ENCODE measurements at regions not wholly inside any gene's neighbourhood (a gene's known extent, or its start where the extent isn't known, plus 50 kb on each side); places are given as distances from the start of the nearest gene placed in this dataset.

- H3K4me1 Mint-ChIP-seq, result peaks cover 13% of the 10 kb centered on the region
- H3K9me3 ChIP-seq (ENCODE audit: low read depth), result peaks cover 3% of the 10 kb centered on the region
- H3K36me3 ChIP-seq, result no peaks in the 10 kb centered on the region
- H3K9ac ChIP-seq, result no peak overlapping the region
- no peaks in the 10 kb centered on the region for H3K27me3 Mint-ChIP-seq (ENCODE audit: insufficient read depth, low read depth)
- no peaks in the 10 kb centered on the region for H3K9me3 Mint-ChIP-seq
- peak; percentile 27 for DNase-seq (ENCODE audit: low spot score)
- H3K79me2 ChIP-seq (ENCODE audit: low read depth), result no peaks in the 10 kb centered on the region
- H3K4me3 ChIP-seq, result no peak overlapping the region
- H2AFZ ChIP-seq (replicated peaks), result peak overlapping the region; percentile 57
- no peaks in the 10 kb centered on the region for H3K36me3 Mint-ChIP-seq
- H4K20me1 ChIP-seq (ENCODE audit: low read depth), result no peaks in the 10 kb centered on the region
- TF ChIP-seq CTCF (IDR thresholded peaks at IDR 0.05) (no peak), EZH2phosphoT487 (IDR thresholded peaks at IDR 0.05) (no peak), EZH2 (IDR thresholded peaks at IDR 0.05) (no peak)
- no peak overlapping the region for H3K27ac Mint-ChIP-seq
- H3K27ac ChIP-seq, result peak overlapping the region; percentile 76
- H3K4me3 Mint-ChIP-seq, result no peak overlapping the region
- peak overlapping the region; percentile 25 for H3K4me2 ChIP-seq
- H3K27me3 ChIP-seq, result no peaks in the 10 kb centered on the region
- H3F3A ChIP-seq (ENCODE audit: low read depth), result peaks cover 4% of the 10 kb centered on the region
- H3K4me1 ChIP-seq, result peaks cover 21% of the 10 kb centered on the region
These were observed 173.8 kb downstream of the IL15 start for GRCh38 chr4:141810038-141810711.

- peaks cover 3% of the 10 kb centered on the region for H3K9me3 ChIP-seq (ENCODE audit: low read depth)
- peaks cover 21% of the 10 kb centered on the region for H3K4me1 ChIP-seq
- H3K27ac ChIP-seq, result peak overlapping the region; percentile 76
- H3F3A ChIP-seq (ENCODE audit: low read depth), result peaks cover 4% of the 10 kb centered on the region
- H3K27me3 Mint-ChIP-seq (ENCODE audit: insufficient read depth, low read depth), result no peaks in the 10 kb centered on the region
- H3K4me1 Mint-ChIP-seq, result peaks cover 13% of the 10 kb centered on the region
- no peak overlapping the region for H3K4me3 Mint-ChIP-seq
- TF ChIP-seq EZH2 (IDR thresholded peaks at IDR 0.05) (no peak), EZH2phosphoT487 (IDR thresholded peaks at IDR 0.05) (no peak), CTCF (IDR thresholded peaks at IDR 0.05) (no peak)
- no peak overlapping the region for H2AFZ ChIP-seq (replicated peaks)
- H3K4me2 ChIP-seq, result no peak overlapping the region
- no peaks in the 10 kb centered on the region for H3K27me3 ChIP-seq
- H4K20me1 ChIP-seq (ENCODE audit: low read depth), result no peaks in the 10 kb centered on the region
- no peak overlapping the region for H3K27ac Mint-ChIP-seq
- H3K36me3 Mint-ChIP-seq, result no peaks in the 10 kb centered on the region
- no peak for DNase-seq (ENCODE audit: low spot score)
- no peak overlapping the region for H3K4me3 ChIP-seq
- H3K9ac ChIP-seq, result no peak overlapping the region
- H3K79me2 ChIP-seq (ENCODE audit: low read depth), result no peaks in the 10 kb centered on the region
- no peaks in the 10 kb centered on the region for H3K36me3 ChIP-seq
- no peaks in the 10 kb centered on the region for H3K9me3 Mint-ChIP-seq
These were observed 174.5 kb downstream of the IL15 start for GRCh38 chr4:141810712-141811375.

GRCh38 chr4:141812158-141812557 is 175.8 kb downstream of the IL15 start:
- TF ChIP-seq CTCF (IDR thresholded peaks at IDR 0.05), result no peak
- TF ChIP-seq EZH2phosphoT487 (IDR thresholded peaks at IDR 0.05), result no peak
- no peak for TF ChIP-seq EZH2 (IDR thresholded peaks at IDR 0.05)
- no peaks in the 10 kb centered on the region for H3K36me3 Mint-ChIP-seq
- H2AFZ ChIP-seq (replicated peaks), result no peak overlapping the region

More at GRCh38 chr4:141812158-141812557, 175.8 kb downstream of the IL15 start:
- Histone ChIP-seq H3K4me3 (no peak overlapping the region), H3F3A (ENCODE audit: low read depth) (peaks cover 4% of the 10 kb centered on the region), H3K4me1 (peaks cover 21% of the 10 kb centered on the region), H3K27me3 (no peaks in the 10 kb centered on the region), H3K9me3 (ENCODE audit: low read depth) (peaks cover 3% of the 10 kb centered on the region), H3K36me3 (no peaks in the 10 kb centered on the region), H3K79me2 (ENCODE audit: low read depth) (no peaks in the 10 kb centered on the region), H3K27ac (no peak overlapping the region), H4K20me1 (ENCODE audit: low read depth) (no peaks in the 10 kb centered on the region), H3K4me2 (no peak overlapping the region), H3K9ac (no peak overlapping the region)
- H3K27me3 Mint-ChIP-seq (ENCODE audit: insufficient read depth, low read depth), result no peaks in the 10 kb centered on the region
- H3K4me3 Mint-ChIP-seq, result no peak overlapping the region
- peaks cover 13% of the 10 kb centered on the region for H3K4me1 Mint-ChIP-seq
- no peaks in the 10 kb centered on the region for H3K9me3 Mint-ChIP-seq
- no peak for DNase-seq (ENCODE audit: low spot score)
- no peak overlapping the region for H3K27ac Mint-ChIP-seq
